SW 1271 (cell line): ENCODE measurements at regions not wholly inside any gene's neighbourhood (a gene's known extent, or its start where the extent isn't known, plus 50 kb on each side); places are given as distances from the start of the nearest gene placed in this dataset.

Experiments
- DNase-seq, 2 experiments: peaks; one replicate each; lab custom pipeline; 2025; lab: John Stamatoyannopoulos, UW

DNA sequence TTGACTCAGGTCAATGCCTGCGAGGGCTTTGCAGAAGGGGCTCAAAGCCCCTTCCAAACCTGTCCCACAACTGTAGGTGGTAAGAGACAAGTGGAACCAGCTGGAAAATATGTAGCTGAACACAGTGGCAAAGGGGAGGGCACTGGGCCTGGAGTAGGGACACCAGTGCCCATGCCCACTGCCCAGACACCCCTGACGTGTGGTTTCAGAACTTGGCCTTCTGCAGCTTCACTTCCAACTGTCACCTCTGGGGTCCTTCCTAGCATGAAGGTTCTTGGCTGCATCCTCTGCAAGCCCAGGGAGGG lies 233.1 kb upstream of the IRX1 start:
- DNase-seq: no peak

DNA sequence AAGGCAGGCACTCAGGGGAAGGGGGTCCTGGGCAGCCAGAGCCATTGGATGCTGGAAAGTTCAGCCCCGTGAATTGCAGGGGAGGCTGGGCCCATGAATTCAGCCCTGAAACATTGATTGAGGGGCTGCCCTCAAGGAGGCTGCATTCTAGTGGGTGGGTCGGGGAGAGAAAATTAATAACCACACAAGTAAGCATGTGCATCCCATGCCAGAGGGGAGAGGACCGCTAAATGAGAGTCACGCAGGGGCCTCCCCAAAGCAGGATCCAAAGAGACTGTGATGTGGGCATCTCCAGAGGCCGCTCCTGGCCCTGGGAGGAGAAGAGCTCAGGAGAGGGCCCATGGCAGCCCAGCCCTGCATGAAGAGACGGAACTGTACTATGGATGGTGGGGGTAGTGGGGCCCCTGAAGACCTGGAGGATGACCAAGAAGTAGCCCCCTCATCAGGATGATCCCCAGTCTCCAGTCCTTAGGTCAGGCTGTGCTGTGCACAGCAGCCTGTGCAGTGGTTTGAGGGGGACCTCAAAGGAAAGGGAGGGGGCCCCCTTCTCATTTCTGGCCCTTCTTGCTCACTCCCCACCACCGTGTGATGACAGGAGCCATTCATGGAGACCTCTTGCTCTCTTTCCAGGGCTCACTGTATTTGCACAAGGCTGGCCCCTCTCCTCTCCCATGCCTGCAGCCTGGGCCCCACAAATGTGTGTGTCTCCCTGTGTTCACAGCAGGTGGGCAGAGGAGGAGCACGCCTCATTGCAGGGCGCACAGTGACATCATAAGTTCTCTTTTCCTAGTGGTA lies 233.6 kb upstream of the IRX1 start:
- DNase-seq: no peak

DNA sequence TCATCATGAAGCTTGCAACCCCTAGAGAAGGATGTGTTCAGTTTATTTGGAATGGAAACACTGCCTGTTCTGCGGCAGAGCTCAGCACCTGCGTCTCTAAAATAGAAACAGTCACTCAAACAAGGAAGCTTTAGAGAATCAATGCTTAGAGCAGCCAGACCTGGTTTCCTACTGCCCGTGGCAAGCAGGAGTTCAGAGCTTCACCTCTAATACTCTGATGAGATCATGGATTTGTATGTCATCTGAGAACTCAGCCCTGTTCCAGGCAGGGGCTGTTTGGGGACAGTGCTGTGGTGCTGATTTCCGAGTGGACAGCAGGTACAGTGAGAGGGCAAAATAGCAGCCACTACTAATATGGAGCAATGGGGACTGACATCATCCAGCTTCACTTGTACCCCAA lies 236.0 kb upstream of the IRX1 start:
- DNase-seq: no peak

DNA sequence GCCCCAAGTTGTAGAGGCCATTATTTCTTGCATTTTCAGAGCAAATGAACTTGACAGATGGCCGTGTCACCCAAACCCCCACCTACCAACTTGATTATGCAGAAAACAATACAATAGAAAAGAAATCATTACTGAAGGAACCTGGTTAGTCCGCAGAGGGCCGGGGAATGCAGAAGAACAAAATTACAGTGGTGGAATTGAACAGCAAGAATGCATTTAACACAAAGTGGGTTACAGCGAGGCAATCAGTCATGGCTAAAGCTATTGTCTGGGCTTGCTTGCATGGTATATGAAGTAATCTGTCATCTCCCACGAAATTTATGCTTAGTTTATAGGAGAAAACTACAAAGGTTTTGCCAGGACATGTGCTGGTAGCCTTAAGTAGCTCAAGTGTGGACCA lies 238.3 kb upstream of the IRX1 start:
- DNase-seq: no peak

DNA sequence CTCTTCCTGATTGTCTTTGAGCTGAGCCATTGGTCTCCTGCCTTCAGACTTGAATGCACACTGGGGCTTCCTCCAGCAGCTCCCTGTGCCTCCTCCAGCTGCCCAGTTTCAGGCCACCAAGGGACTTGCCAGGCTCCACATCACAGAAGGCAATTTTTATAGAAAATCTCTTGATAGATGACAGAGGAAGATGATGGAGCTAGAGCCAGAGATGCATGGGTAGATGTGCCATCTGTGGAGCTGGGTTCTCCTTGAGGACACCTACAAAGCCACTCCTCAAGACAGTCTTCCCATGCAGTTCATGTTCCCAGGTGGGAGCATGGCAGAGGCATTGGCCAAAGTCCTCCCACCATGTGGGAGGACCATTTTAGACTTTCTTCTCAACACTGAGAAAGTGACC lies 239.6 kb upstream of the IRX1 start:
- no peak for DNase-seq

DNA sequence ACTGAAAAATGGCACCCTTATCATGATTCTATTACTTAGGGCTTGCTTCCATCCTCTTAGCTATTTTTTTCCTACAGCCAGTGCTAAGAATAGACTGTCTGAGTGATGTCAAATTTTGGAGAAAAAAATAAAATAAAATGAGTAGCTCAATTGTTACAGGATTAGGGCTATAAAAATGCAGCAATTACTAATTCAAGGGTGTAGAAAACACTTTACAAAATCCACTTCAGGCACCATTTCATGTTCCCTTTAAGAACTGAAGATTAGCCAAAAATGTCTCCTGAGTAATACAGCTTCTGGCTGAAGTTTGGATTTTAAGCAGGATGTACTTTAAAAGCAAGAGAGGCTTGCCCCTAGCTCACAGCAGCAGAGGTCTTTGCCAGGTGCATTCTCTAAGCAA lies 240.5 kb upstream of the IRX1 start:
- DNase-seq: no peak

DNA sequence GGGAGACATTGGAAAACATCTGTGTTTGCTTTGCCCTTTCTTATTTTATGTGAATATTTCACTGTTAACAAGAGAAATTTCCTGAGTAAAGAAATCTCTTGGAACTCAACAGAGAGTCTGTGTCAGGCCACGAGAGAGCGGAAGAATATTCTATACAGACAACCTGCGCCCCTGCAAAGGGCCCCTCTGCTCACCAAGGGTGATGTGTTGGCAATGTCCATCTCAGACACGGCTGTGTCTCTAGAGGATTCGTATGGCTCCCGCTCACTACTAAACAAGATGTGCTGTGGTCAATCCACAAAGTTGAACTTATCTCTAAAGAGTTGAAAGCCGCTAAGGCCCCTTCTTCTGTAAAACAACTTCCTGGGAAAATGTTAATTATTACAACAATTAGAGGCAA lies 241.0 kb upstream of the IRX1 start:
- no peak for DNase-seq

DNA sequence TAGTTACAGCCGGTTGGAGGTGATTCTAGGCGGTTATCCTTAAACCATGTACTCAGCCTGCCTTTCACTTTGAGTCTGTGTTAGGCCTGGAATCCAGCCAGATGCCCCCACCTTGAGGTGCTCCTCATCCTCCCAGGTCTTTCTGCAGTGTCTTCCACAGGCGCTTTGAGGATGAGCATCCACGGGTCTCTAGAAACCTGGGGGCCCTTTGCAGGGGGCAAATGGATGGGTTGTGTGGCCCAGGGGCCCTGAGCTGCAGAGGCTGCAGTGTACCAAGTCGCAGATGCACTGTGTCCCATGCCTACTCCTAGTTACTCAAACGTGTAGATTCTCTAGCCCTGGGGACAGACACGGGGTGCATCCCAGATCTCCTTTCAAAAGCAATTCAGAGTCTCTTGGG lies 242.1 kb upstream of the IRX1 start:
- DNase-seq: no peak

DNA sequence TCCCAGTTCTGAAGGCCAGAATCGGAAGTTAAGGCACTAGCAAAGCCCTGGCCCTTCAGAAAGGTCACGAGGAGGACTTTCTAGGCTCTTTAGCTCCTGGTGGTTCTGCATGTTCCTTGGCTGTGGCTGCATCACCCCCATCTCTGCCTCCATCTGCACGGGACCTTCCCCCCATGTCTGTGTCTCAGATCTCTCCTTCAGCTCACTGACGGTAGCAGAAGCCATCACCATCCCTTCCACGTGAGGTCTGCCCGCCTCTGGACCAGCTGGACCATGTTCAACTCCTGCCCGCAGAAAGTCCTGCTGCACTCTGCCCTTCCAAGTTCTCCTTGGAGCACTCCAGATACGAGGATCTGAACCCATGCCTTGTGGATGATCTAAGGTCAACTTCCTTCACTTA lies 242.9 kb upstream of the IRX1 start:
- DNase-seq: no peak

DNA sequence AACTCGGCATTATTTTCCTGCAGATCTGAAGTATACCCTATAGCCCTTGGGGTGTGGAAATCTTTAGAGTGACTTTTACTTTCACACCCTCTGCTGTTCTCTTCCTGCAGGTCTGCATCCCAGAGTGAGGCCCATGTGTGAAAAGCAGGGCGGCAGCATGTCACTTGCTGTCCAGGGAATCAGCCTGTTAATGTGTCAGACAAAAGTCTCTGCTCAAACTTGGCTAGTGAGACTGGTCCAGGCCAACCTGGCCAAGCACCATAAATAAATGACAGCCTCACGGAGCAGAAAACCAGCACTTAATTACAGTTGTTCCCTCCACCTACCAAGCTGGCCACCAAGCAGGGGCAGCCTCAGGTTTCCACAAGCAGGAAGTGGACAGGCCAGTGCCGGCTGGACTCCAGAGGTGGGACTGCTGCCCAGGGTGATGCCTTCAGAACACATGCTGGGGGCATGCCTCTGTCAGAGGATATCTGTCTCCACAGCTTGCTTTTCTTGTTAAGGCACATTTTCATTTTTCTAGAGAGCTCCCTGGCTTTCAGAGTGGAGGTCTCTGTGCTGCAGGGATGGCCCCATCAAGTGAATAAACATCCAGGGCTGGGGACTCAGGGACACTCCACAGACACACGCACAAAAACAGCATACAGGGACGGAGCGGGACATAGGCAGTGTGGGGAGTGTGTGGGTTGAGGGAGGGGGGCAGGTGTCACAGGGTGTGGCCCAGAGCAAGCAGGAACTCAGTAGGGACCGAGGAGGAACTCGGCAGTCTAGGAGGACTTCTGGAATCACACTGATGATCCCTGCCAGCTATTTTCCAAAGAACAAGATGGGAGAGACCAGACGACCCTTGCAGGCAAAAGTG lies 243.8 kb upstream of the IRX1 start:
- DNase-seq: no peak

DNA sequence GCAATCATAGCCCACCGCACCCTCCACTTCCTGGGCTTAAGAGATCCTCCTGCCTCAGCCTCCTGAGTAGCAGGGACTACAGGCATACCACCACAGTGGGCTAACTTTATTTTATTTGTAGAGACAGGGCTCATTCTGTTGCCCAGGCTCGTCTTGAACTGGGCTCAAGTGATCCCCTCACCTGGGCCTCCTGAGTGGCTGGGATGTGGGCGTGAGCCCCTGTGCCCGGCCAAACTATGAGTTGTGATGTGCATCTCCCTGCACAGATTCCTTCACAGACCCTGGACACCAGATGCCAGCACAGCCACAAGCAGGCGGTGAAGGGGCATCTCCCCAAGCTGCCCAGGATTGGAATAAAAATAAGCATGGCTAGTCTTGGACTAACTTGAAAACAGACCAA lies 244.9 kb upstream of the IRX1 start:
- no peak for DNase-seq

DNA sequence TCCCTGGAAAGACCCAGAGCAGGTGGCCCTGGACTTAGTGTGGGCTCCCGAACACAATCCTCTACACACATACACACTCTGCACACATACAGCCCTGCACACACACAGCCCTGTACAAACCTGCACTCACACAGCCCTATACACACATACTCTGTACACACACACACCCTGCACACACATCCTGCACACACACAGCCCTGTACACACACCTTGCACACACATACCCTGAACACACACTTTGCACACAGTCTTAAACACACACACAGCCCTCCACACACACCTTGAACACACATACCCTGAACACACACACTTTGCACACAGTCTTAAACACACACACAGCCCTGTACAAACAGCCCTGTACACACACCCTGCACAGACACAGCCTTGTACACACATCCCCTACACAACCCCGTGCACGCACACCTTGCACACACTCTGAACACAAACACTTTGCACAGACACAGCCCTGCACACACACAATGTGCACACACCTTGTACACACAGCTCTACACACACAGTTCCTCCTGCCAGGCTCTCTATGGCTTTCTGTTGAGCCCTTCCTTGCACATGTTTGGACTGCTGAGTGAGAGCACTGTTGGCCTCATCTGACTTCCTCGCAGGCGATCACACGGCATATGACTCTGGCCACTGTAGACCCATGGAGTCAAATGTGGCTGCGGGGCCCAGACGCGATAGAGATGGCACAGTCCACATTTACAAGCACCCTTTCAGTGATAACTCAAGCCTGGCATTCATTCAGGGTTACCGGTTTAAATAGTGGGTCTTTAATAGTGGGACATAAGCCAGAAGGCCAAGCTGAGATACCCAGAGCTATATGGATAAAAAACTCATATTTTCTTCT lies 245.7 kb upstream of the IRX1 start:
- DNase-seq: no peak

DNA sequence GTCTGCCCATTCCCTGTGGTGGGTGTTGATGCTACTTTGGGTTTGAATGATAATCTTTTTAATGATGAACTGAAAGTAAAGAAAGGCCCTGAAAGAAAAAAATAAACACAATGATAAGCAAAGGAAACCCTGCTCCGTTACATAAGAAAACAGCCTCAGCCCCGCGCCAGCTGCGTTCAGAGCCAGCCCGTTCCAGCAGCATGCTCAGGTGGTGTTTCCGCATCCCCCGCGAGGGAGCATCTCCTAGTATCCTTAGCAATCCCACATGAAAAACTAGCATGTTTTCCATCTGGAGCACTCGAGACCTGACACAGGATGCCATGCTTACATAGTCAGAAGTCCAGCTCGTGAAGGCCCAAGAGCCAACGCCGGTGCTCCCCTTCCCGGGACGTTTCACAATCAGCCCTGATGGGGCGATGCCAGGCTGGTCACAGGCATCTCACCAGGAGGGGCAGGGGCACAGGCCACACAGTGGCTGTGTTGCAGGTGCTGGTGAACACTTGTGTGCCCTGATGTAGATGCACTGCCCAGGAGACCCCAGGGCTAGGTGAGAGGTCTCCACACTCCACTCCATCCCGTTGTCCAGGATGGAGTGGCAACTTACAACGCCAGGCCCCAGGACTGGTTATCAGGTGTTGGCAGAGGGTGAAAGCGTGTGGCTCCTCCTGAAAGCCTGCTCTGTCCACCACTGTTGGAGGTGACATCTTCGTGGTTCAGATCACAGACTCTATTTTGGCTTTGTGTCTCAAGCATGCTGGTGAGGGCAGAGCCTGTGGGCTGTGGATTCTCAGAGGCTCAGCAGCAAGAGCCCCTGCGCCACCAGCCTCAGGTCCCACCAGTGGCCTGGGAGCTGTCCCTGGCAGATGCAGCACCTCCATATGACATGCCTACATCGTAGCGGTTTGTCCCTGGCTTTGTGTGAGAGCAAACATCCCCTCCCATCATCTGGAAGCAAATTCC lies 246.8 kb upstream of the IRX1 start:
- no peak for DNase-seq

DNA sequence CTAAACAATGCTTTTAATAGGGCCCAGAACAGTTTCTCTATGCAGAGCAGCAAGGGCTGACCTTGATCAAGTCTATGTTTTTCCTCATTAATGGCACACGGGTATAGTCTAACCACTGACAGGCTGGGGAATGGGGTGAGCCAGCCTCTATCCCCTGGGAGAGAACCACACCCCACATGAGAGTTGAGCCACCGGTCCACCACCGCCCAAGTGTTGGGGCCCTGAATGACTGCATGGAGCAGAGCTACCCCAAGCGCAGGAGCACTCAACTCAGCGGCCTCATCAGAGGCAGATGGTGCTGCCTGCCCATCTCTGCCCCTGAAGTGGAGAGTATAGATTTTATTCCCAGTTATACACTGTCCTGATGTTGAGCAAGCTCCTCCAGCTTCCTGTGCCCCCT lies 247.9 kb upstream of the IRX1 start:
- DNase-seq: no peak

DNA sequence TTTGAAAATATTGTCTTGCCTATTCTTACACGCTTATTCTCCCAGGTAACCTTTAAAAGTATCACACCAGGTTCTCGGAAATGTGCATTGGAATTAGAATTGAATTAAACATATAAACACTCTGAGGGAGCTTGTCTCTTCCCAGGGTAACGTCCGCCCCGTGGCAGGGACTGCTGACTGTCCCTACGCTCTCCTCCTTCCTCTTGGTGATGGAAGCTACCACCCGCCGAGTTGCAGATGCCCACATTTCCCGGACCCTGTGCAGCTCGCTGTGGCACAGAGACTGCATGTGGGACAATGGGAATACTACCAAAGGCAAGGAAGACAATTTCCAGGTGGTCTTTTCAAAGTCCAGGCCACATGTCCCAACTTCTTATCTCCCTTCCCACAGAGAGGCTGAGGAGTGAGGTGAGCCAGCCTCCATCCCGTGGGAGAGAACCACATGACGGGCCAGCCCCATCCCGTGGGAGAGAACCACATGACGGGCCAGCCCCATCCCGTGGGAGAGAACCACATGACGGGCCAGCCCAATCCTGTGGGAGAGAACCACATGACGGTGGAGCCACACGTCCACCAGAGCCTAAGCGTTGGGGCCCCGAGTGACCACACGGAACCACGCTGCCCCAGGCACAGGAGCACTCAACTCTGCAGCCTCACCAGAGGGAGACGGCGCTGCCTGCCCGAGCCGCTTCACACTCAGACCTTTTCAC lies 249.4 kb upstream of the IRX1 start:
- DNase-seq: no peak

DNA sequence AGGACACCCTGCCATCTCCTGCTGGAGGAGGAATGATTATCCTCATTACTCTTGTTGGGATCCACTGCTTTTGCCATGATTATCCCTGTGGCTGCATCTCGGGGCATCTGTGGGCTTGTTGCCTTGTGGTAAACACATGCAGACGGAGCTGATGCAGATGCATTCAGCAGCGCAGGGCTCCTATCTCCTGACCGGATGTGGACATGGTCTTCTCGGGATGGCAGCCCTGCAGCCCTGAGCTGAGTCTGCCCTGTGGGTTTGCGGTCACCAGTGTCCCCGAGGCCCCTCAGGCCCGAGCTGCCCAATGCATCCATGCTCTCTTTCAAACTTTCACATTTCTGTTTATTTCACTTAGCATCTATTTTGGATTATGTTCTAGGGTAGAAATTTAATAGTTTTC lies 250.4 kb upstream of the IRX1 start:
- DNase-seq: no peak

DNA sequence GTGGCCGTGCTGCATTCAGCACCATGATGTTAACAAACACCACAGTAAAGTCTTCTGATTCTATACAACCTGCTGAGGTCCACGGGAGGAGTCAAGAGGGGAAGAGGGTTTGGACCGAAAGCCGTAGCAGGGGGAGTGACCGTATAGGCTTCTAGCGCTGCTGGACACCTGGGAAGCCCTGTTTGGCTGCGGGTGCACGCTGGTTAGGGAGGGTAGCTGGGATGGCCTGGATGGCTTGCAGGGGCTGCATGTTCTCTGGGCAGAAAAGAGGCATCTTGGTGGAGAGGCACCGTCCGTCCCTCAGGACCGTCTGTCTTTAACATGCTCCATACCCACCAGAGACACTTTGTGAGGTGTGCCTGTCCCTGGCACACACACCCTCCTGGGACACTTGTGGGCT lies 251.0 kb upstream of the IRX1 start:
- DNase-seq: no peak

DNA sequence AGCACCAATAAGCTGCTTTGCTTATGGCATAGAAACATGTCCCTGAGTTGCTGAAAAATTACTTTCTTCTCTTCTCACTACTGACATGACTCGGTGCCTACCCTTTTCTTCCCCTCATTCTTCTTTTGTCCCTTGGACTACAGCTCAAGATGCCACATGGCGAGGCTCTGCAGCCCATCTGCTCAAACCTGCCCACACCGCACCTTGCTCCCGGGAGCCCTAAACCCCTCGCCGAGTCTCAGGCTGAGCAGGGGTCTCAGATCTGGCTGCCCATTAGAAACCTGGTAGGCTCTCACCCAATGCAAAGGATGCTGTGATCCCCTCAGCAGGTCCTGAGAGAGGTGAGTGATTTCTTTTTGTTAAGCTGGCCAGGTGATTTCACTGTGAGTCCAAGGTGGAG lies 251.7 kb upstream of the IRX1 start:
- DNase-seq: no peak

DNA sequence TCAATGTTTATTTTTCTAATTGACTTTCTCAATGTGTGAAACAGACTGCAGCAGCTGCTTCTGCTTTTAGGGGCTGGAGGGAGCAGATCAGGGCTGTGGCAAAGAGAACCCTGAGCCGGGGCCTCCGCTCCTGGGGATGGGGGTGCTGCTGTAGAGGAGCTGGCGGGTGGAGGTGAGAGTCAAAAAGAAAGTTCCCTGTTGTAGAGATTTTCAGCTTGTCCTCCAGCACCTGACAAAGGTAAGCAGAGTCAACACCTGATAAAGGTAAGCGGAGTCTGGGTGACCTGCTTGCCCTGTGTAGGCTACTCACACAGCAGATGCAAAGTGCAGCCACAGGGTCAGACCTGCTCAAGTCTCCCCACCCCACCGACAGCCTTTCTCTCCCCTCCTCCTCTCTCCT lies 252.4 kb upstream of the IRX1 start:
- DNase-seq: no peak

DNA sequence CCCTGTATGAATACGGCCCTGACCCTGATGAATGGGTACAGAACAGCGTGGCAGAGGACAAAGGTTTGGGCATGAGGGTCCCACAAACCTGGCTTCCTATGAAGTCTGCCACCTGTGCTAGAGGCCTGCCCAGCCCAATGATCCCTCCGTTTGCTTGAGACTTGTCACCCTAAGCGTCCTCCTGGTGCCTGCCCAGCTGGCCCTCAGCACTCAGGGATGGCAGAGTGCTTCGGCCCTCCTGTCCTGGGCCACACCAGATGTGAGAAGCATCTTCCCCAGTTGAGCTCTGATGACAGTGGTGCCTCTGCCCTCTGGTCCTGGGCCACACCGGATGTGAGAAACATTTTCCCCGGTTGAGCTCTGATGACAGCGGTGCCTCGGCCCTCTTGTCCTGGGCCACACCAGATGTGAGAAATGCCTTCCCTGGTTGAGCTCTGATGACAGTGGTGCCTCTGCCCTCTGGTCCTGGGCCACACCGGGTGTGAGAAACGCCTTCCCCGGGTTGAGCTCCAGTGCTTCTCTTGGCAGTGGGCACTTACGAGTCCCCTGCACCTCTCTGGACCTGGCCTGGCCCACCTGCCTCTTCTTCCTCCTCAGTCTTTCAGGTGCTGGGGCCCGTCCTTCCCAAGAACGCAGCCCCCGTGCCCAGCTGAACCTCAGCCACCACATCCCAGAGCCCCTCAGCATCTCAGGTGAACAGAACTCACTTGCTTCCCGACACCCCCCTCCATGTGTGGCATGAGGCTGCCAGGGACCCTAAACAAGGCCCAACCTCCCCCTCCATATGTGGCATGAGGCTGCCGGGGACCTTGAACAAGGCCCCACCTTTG lies 253.1 kb upstream of the IRX1 start:
- no peak for DNase-seq
